Neuronal stem cell (in vitro differentiated cells): ENCODE measurements at regions not wholly inside any gene's neighbourhood (a gene's known extent, or its start where the extent isn't known, plus 50 kb on each side); places are given as distances from the start of the nearest gene placed in this dataset.

ENCODE experiments used
- DNase-seq: peaks from one replicate; pipeline ENCODE4 v3.0.0-alpha.2; 2013; ENCODE audit warnings: low spot score
- H2AFZ ChIP-seq: one replicate; pipeline ENCODE4 v1.6.1; 2013; ENCODE audit warnings: mild to moderate bottlenecking, low read length, inconsistent platforms
- H2AK5ac ChIP-seq: 2 replicates; pipeline ENCODE4 v1.6.1; 2013; ENCODE audit warnings: low read depth, mild to moderate bottlenecking, inconsistent platforms, low read length, moderate library complexity, mixed read lengths
- H2BK120ac ChIP-seq: 2 replicates; pipeline ENCODE4 v1.6.1; 2013; ENCODE audit warnings: low read depth, mild to moderate bottlenecking, inconsistent platforms, low read length, moderate library complexity, mixed read lengths
- H2BK12ac ChIP-seq: one replicate; pipeline ENCODE4 v1.6.1; 2013; ENCODE audit warnings: low read length, inconsistent platforms
- H2BK15ac ChIP-seq: 2 replicates; pipeline ENCODE4 v1.6.1; 2013; ENCODE audit warnings: mild to moderate bottlenecking, low read length, inconsistent platforms, mixed read lengths
- H2BK5ac ChIP-seq: one replicate; pipeline ENCODE4 v1.6.1; 2013; ENCODE audit warnings: inconsistent platforms, mild to moderate bottlenecking, low read length, moderate library complexity
- H3K14ac ChIP-seq: one replicate; pipeline ENCODE4 v1.6.1; 2013; ENCODE audit warnings: low read length, inconsistent platforms
- H3K18ac ChIP-seq: 2 replicates; pipeline ENCODE4 v1.6.1; 2013; ENCODE audit warnings: low read length, inconsistent platforms
- H3K23ac ChIP-seq: 2 replicates; pipeline ENCODE4 v1.6.1; 2013; ENCODE audit warnings: low read depth, mild to moderate bottlenecking, mixed read lengths, low read length, inconsistent platforms; ENCODE audit not compliant: poor library complexity
- H3K27ac ChIP-seq: replicated peaks from 3 replicates; pipeline ENCODE4 v1.5.1; 2013; ENCODE audit warnings: low read length, inconsistent platforms
- H3K27me3 ChIP-seq, 3 experiments: 2 replicates each; pipeline ENCODE4 v1.6.1; 2013; ENCODE audit warnings: low read length in 3 of 3, mild to moderate bottlenecking in 2 of 3, inconsistent platforms in 1 of 3, low read depth in 1 of 3, mixed read lengths in 1 of 3, moderate library complexity in 1 of 3; ENCODE audit not compliant: control insufficient read depth in 3 of 3, insufficient read depth in 3 of 3
- H3K36me3 ChIP-seq, 2 donors: replicated peaks in 1 of 2; 2 replicates each; pipeline ENCODE4 v1.6.1; 2013; ENCODE audit warnings: low read length in 2 of 2; ENCODE audit not compliant: control insufficient read depth in 2 of 2, insufficient read depth in 2 of 2
- H3K4ac ChIP-seq: 2 replicates; pipeline ENCODE4 v1.6.1; 2013; ENCODE audit warnings: inconsistent platforms, mild to moderate bottlenecking, low read length, moderate library complexity
- H3K4me1 ChIP-seq, 2 donors: 1 replicate in 1 of 2; 2 replicates in 1 of 2; pipeline ENCODE4 v1.6.1; 2013; ENCODE audit warnings: low read length in 2 of 2, low read depth in 1 of 2; ENCODE audit not compliant: control insufficient read depth in 2 of 2, insufficient read depth in 1 of 2
- H3K4me2 ChIP-seq: one replicate; pipeline ENCODE4 v1.6.1; 2013; ENCODE audit warnings: mild to moderate bottlenecking, low read length, inconsistent platforms; ENCODE audit not compliant: insufficient read depth, poor library complexity, severe bottlenecking
- H3K4me3 ChIP-seq, 2 donors: 2 replicates each; pipeline ENCODE4 v1.5.1; 2013; ENCODE audit warnings: low read length in 2 of 2, mild to moderate bottlenecking in 2 of 2, inconsistent platforms in 1 of 2, moderate library complexity in 1 of 2
- H3K79me1 ChIP-seq: one replicate; pipeline ENCODE4 v1.6.1; 2013; ENCODE audit warnings: low read depth, mild to moderate bottlenecking, inconsistent platforms, low read length, moderate library complexity
- H3K9ac ChIP-seq: one replicate; pipeline ENCODE4 v1.6.1; 2013; ENCODE audit warnings: mild to moderate bottlenecking, low read depth, low read length, inconsistent platforms; ENCODE audit not compliant: poor library complexity
- H3K9me3 ChIP-seq, 2 donors: replicated peaks in 1 of 2; 2 replicates each; pipeline versions ENCODE3 to v1.6.1; 2013; ENCODE audit warnings: low read length in 2 of 2, mild to moderate bottlenecking in 2 of 2, inconsistent platforms in 1 of 2, low read depth in 1 of 2, mixed read lengths in 1 of 2, moderate library complexity in 1 of 2; ENCODE audit not compliant: control insufficient read depth in 2 of 2, insufficient read depth in 1 of 2
- H4K8ac ChIP-seq: one replicate; pipeline ENCODE4 v1.6.1; 2013; ENCODE audit warnings: low read depth, mild to moderate bottlenecking, inconsistent platforms, low read length, moderate library complexity
- H4K91ac ChIP-seq: one replicate; pipeline ENCODE4 v1.6.1; 2013; ENCODE audit warnings: low read length, low read depth, mild to moderate bottlenecking, inconsistent platforms; ENCODE audit not compliant: poor library complexity
- WGBS, 2 donors: extraction: QIAGEN DNeasy Blood & Tissue Kit; methylation state at CpG; one replicate each; pipeline ENCODE4 v1.1.7; 2013; ENCODE audit warnings: missing lambda C conversion rate in 2 of 2, mixed read lengths in 1 of 2; ENCODE audit not compliant: insufficient read length in 2 of 2, insufficient replicate concordance in 1 of 2; ENCODE audit errors: extremely low coverage in 2 of 2; 5-methylcytosine and 5-hydroxymethylcytosine counted together

DNA sequence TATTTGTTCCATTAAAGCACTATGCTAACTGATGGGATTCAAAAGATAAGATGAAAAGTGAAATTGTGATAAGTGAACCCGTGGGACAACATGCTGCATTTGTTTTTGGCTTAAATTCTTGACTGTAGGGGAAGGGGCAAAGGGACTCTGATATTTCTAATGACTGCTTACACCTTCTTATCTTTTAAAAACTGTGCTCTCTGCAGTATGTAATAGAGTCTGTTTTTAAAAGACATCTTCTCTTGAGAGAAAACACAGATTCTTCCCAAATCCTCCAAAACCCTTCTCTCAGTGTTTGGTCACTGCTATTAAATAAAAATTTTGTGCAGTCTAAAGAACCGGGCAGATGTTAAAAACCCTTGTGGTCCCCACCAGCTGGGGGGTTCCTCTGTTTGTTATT lies 327.8 kb upstream of the FANCL start:
- H2BK12ac ChIP-seq: no peak overlapping the region
- H3K36me3 ChIP-seq: no peaks in the 10 kb centered on the region
- H3K4me2 ChIP-seq: no peak overlapping the region
- no peaks in the 10 kb centered on the region for H3K9me3 ChIP-seq
- H2AFZ ChIP-seq: no peak overlapping the region
- H3K79me1 ChIP-seq: no peaks in the 10 kb centered on the region
- no peak overlapping the region for H3K23ac ChIP-seq
- H2BK15ac ChIP-seq: no peak overlapping the region
- no peak for DNase-seq
- H3K9ac ChIP-seq: no peak overlapping the region
- H3K27ac ChIP-seq: no peak overlapping the region
- no peak overlapping the region for H3K4ac ChIP-seq
- peaks cover 0 to 6% of the 10 kb centered on the region in 2 donors for H3K4me1 ChIP-seq
- H2BK120ac ChIP-seq: no peak overlapping the region
- no peak overlapping the region for H3K4me3 ChIP-seq
- no peak overlapping the region for H3K14ac ChIP-seq
- no peak overlapping the region for H3K18ac ChIP-seq
- no peak overlapping the region for H4K91ac ChIP-seq
- no peak overlapping the region for H4K8ac ChIP-seq
- H2AK5ac ChIP-seq: no peak overlapping the region
- no CpG with 5 or more reads among the region's 2 CpGs for WGBS, 2 donors
- no peaks in the 10 kb centered on the region for H3K27me3 ChIP-seq
- no peak overlapping the region for H2BK5ac ChIP-seq

DNA sequence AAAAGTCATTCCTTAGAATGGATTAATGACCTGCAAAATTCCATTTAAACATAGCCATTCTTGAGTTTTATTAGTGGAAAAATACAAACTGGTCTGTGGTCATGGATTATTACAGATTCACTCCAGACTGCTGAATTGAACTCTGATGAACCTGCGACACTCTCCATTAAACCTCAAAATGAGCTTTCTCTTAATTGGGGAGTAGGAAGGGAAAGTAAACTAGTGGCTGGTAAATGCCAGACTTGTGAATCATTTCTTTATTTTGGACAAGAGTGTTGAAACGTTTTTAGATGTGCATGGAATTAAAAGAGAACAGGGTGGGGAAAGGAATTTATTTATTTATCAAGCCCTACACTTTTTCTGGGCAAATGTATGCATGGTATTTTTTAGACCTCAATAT lies 321.2 kb upstream of the FANCL start:
- Histone ChIP-seq H2BK12ac (no peak overlapping the region), H3K27me3 (peaks cover 0 to 7% (median 0%) of the 10 kb centered on the region in 3 experiments), H3K9ac (no peak overlapping the region), H4K91ac (no peak overlapping the region), H3K4me3 (no peak overlapping the region), H3K4ac (no peak overlapping the region), H2AK5ac (no peak overlapping the region), H3K23ac (no peak overlapping the region), H2BK120ac (no peak overlapping the region), H3K18ac (no peak overlapping the region), H2BK15ac (no peak overlapping the region), H3K9me3 (no peaks in the 10 kb centered on the region), H3K4me2 (no peak overlapping the region), H3K79me1 (no peaks in the 10 kb centered on the region), H4K8ac (no peak overlapping the region), H2BK5ac (no peak overlapping the region), H3K27ac (no peak overlapping the region), H2AFZ (no peak overlapping the region), H3K36me3 (no peaks in the 10 kb centered on the region), H3K14ac (no peak overlapping the region), H3K4me1 (peaks cover 2 to 3% of the 10 kb centered on the region in 2 donors)
- no CpG with 5 or more reads among the region's 2 CpGs for WGBS, 2 donors
- DNase-seq: no peak

DNA sequence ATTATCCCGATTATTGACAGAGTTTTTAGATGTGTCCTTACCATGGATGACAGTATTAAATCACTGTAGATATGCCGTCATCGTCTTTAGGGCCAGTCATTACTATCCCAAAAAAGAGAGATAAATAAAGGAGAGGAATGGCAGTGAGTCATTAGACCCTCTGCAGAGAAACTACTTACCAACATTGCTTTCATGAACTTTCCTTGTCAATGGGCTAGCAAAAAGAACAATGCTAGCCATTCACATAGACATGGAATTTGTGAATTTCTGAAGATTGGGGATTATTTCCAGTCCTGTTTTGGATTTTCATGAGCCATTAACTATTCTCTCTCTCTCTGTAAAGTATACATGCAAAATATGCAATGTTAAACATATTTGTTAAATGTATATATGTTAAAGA lies 319.4 kb upstream of the FANCL start:
- Histone ChIP-seq H4K8ac (no peak overlapping the region), H3K4me1 (peaks cover 2 to 8% of the 10 kb centered on the region in 2 donors), H2BK5ac (no peak overlapping the region), H3K14ac (no peak overlapping the region), H3K36me3 (no peaks in the 10 kb centered on the region), H3K18ac (no peak overlapping the region), H2AK5ac (no peak overlapping the region), H3K9me3 (no peaks in the 10 kb centered on the region), H3K23ac (no peak overlapping the region), H2BK12ac (no peak overlapping the region), H4K91ac (no peak overlapping the region), H2AFZ (no peak overlapping the region), H2BK15ac (no peak overlapping the region), H3K9ac (no peak overlapping the region), H3K27ac (no peak overlapping the region), H2BK120ac (no peak overlapping the region), H3K4me2 (no peak overlapping the region), H3K4ac (no peak overlapping the region), H3K79me1 (no peaks in the 10 kb centered on the region), H3K4me3 (no peak overlapping the region), H3K27me3 (peaks cover 0 to 9% (median 0%) of the 10 kb centered on the region in 3 experiments)
- WGBS, 2 donors: no CpG with 5 or more reads among the region's 3 CpGs
- DNase-seq: no peak

DNA sequence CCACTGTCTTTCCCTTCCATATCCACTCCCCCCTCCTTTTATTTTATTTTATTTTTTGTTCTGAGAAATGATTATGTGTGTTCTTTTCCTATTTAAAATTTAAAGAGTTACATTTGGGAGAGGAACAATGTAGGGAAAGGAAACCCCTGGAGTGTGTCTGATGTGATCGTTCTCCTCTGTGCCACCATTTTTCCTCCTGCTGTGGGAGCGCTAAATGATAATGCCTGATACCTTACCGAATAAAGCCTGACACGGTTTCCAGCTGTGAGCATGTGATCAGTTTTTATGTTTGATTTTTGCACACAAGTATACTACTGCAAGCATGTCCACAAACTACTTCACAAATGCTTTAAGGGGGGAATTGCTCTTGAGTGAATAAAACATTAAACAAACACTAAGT lies 317.8 kb upstream of the FANCL start:
- peaks cover 2 to 8% of the 10 kb centered on the region in 2 donors for H3K4me1 ChIP-seq
- no peak overlapping the region for H2AK5ac ChIP-seq
- no peak overlapping the region for H2AFZ ChIP-seq
- no peak overlapping the region for H3K4me2 ChIP-seq
- no peaks in the 10 kb centered on the region for H3K79me1 ChIP-seq
- no CpG with 5 or more reads among the region's 4 CpGs for WGBS, 2 donors
- H3K9me3 ChIP-seq: no peaks in the 10 kb centered on the region
- H3K23ac ChIP-seq: no peak overlapping the region
- H2BK15ac ChIP-seq: no peak overlapping the region
- no peak for DNase-seq
- no peaks in the 10 kb centered on the region for H3K36me3 ChIP-seq
- no peak overlapping the region for H2BK12ac ChIP-seq
- H4K8ac ChIP-seq: no peak overlapping the region
- H2BK120ac ChIP-seq: no peak overlapping the region
- H4K91ac ChIP-seq: no peak overlapping the region
- no peak overlapping the region for H3K14ac ChIP-seq
- H3K27me3 ChIP-seq: peaks cover 0 to 9% (median 0%) of the 10 kb centered on the region in 3 experiments
- no peak overlapping the region for H3K4ac ChIP-seq
- H3K27ac ChIP-seq: no peak overlapping the region
- H3K4me3 ChIP-seq: no peak overlapping the region
- no peak overlapping the region for H3K18ac ChIP-seq
- H2BK5ac ChIP-seq: no peak overlapping the region
- H3K9ac ChIP-seq: no peak overlapping the region
